ENCODE measurements at regions not wholly inside any gene's neighbourhood (a gene's known extent, or its start where the extent isn't known, plus 50 kb on each side); places are given as distances from the start of the nearest gene placed in this dataset.
A peak's percentile ranks its signal among the peaks of the same experiment; 100 is the strongest.

- peaks cover 27% of the 10 kb centered on the region for H3K9me3 Mint-ChIP-seq (ENCODE audit: low read depth)
- H3K27ac Mint-ChIP-seq, result peak overlapping the region; percentile 89
- TF ChIP-seq CTCF (IDR thresholded peaks at IDR 0.05; ENCODE audit: unreplicated experiment), result no peak
- H3K4me3 Mint-ChIP-seq (ENCODE audit: low read depth), result peak overlapping the region; percentile 67
- H3K36me3 Mint-ChIP-seq (ENCODE audit: insufficient read depth), result peaks cover 27% of the 10 kb centered on the region
- no peak for DNase-seq (ENCODE audit: low spot score, unreplicated experiment)
- H3K27me3 Mint-ChIP-seq, result no peaks in the 10 kb centered on the region
- H3K4me1 Mint-ChIP-seq (ENCODE audit: low read depth), result peaks cover 46% of the 10 kb centered on the region
Observed at GRCh38 chr2:166609183-166609959, 115.3 kb upstream of the SCN7A start.

- DNase-seq (ENCODE audit: low spot score, unreplicated experiment), result no peak
- Mint-ChIP-seq H3K9me3 (ENCODE audit: low read depth) (peaks cover 27% of the 10 kb centered on the region), H3K27ac (no peak overlapping the region), H3K36me3 (ENCODE audit: insufficient read depth) (peaks cover 27% of the 10 kb centered on the region), H3K4me1 (ENCODE audit: low read depth) (peaks cover 34% of the 10 kb centered on the region), H3K27me3 (no peaks in the 10 kb centered on the region), H3K4me3 (ENCODE audit: low read depth) (no peak overlapping the region)
- no peak for TF ChIP-seq CTCF (IDR thresholded peaks at IDR 0.05; ENCODE audit: unreplicated experiment)
Observed at GRCh38 chr2:166607880-166608279, 113.8 kb upstream of the SCN7A start.

GRCh38 chr2:166593403-166593802 lies 99.4 kb upstream of the SCN7A start:
- Mint-ChIP-seq H3K27me3 (no peaks in the 10 kb centered on the region), H3K36me3 (ENCODE audit: insufficient read depth) (peaks cover 14% of the 10 kb centered on the region), H3K27ac (no peak overlapping the region), H3K4me1 (ENCODE audit: low read depth) (no peaks in the 10 kb centered on the region), H3K4me3 (ENCODE audit: low read depth) (no peak overlapping the region), H3K9me3 (ENCODE audit: low read depth) (peaks cover 23% of the 10 kb centered on the region)
- TF ChIP-seq CTCF (IDR thresholded peaks at IDR 0.05; ENCODE audit: unreplicated experiment), result no peak
- DNase-seq (ENCODE audit: low spot score, unreplicated experiment), result no peak

- no peak for TF ChIP-seq CTCF (IDR thresholded peaks at IDR 0.05; ENCODE audit: unreplicated experiment)
Observed at GRCh38 chr2:166592750-166593149, 98.7 kb upstream of the SCN7A start.

GRCh38 chr2:166591226-166591625 lies 97.2 kb upstream of the SCN7A start:
- Mint-ChIP-seq H3K9me3 (ENCODE audit: low read depth) (peaks cover 14% of the 10 kb centered on the region), H3K4me1 (ENCODE audit: low read depth) (no peaks in the 10 kb centered on the region), H3K27me3 (no peaks in the 10 kb centered on the region), H3K27ac (no peak overlapping the region), H3K36me3 (ENCODE audit: insufficient read depth) (peaks cover 8% of the 10 kb centered on the region), H3K4me3 (ENCODE audit: low read depth) (no peak overlapping the region)
- no peak for DNase-seq (ENCODE audit: low spot score, unreplicated experiment)
- no peak for TF ChIP-seq CTCF (IDR thresholded peaks at IDR 0.05; ENCODE audit: unreplicated experiment)

More at GRCh38 chr2:166592750-166593149, 98.7 kb upstream of the SCN7A start:
- Mint-ChIP-seq H3K36me3 (ENCODE audit: insufficient read depth) (peaks cover 14% of the 10 kb centered on the region), H3K27ac (no peak overlapping the region), H3K27me3 (no peaks in the 10 kb centered on the region), H3K4me3 (ENCODE audit: low read depth) (no peak overlapping the region), H3K9me3 (ENCODE audit: low read depth) (peaks cover 22% of the 10 kb centered on the region), H3K4me1 (ENCODE audit: low read depth) (no peaks in the 10 kb centered on the region)
- no peak for DNase-seq (ENCODE audit: low spot score, unreplicated experiment)

Measured in progenitor cell of endocrine pancreas (in vitro differentiated cells).